ENCODE measurements at regions not wholly inside any gene's neighbourhood (a gene's known extent, or its start where the extent isn't known, plus 50 kb on each side); places are given as distances from the start of the nearest gene placed in this dataset.

GRCh38 chr4:167424341-167425256 is 190.3 kb upstream of the SPOCK3 start:
- TF ChIP-seq CTCF (IDR thresholded peaks at IDR 0.05; ENCODE audit: insufficient read depth, low read depth, low read length) (no peak), EZH2 (IDR thresholded peaks at IDR 0.05; ENCODE audit: insufficient read depth, low read length) (no peak)

Measured in astrocyte (in vitro differentiated cells and primary cell).